Naive thymus-derived CD4-positive, alpha-beta T cell (primary cell): ENCODE measurements at regions not wholly inside any gene's neighbourhood (a gene's known extent, or its start where the extent isn't known, plus 50 kb on each side); places are given as distances from the start of the nearest gene placed in this dataset.

Experiments used
- ATAC-seq: fragments of 150-1000 bp; cut with Tn5 transposase; 2 replicates; pipeline ENCODE4 v1.10.0; 2021; ENCODE audit warnings: mild to moderate bottlenecking, moderate library complexity
- CTCF ChIA-PET: fragments of 350-600 bp; sonication (Branson Sonifier 250); formaldehyde crosslinking; loops from one replicate; lab custom pipeline; 2021; ENCODE audit warnings: antibody characterized with exemption; lab: Charles Lee
- POLR2A ChIA-PET: fragments of 350-600 bp; sonication (Branson Sonifier 250); formaldehyde crosslinking; loops from one replicate; lab custom pipeline; 2021; ENCODE audit warnings: antibody characterized with exemption, inconsistent platforms; lab: Charles Lee
- DNase-seq, 9 donors: peaks; one replicate each; pipeline versions ENCODE4 v3.0.0 to v3.0.0-alpha.2; 2020 to 2022; ENCODE audit warnings: mixed read lengths in 1 of 9
- H3K27ac ChIP-seq: one replicate; pipeline ENCODE4 v1.7.0; 2013; ENCODE audit warnings: mild to moderate bottlenecking, low read depth, low read length, moderate library complexity
- H3K27me3 ChIP-seq, 2 donors: one replicate each; pipeline ENCODE4 v1.7.0; 2013; ENCODE audit warnings: low read length in 2 of 2, mild to moderate bottlenecking in 2 of 2, moderate library complexity in 2 of 2; ENCODE audit not compliant: control insufficient read depth in 2 of 2, insufficient read depth in 2 of 2
- H3K36me3 ChIP-seq, 3 experiments: 1 replicate in 2 of 3; 2 replicates in 1 of 3; pipeline ENCODE4 v1.7.0; 2013; ENCODE audit warnings: low read length in 3 of 3, mild to moderate bottlenecking in 3 of 3, moderate library complexity in 1 of 3; ENCODE audit not compliant: insufficient read depth in 3 of 3, control insufficient read depth in 2 of 3
- H3K4me1 ChIP-seq, 2 donors: one replicate each; pipeline ENCODE4 v1.7.0; 2013; ENCODE audit warnings: low read length in 2 of 2, mild to moderate bottlenecking in 2 of 2, moderate library complexity in 1 of 2; ENCODE audit not compliant: control insufficient read depth in 2 of 2, insufficient read depth in 2 of 2
- H3K4me3 ChIP-seq: 2 replicates; pipeline ENCODE4 v1.7.0; 2013; ENCODE audit warnings: mild to moderate bottlenecking, low read length
- H3K9me3 ChIP-seq, 3 experiments: 1 replicate in 2 of 3; 2 replicates in 1 of 3; pipeline ENCODE4 v1.7.0; 2013; ENCODE audit warnings: low read length in 3 of 3; ENCODE audit not compliant: control insufficient read depth in 2 of 3
- H3K27ac Mint-ChIP-seq, 9 donors: one replicate each; pipeline ENCODE4 v1.8.0; 2020 to 2022; ENCODE audit warnings: mixed read lengths in 9 of 9, mild to moderate bottlenecking in 8 of 9, moderate library complexity in 5 of 9, inconsistent platforms in 2 of 9
- H3K27me3 Mint-ChIP-seq, 5 donors: one replicate each; pipeline ENCODE4 v1.8.0; 2021 to 2022; ENCODE audit warnings: mixed read lengths in 5 of 5, mild to moderate bottlenecking in 1 of 5
- H3K36me3 Mint-ChIP-seq, 5 donors: one replicate each; pipeline ENCODE4 v1.8.0; 2020 to 2022; ENCODE audit warnings: mixed read lengths in 5 of 5, mild to moderate bottlenecking in 3 of 5, inconsistent platforms in 1 of 5
- H3K4me1 Mint-ChIP-seq, 7 donors: one replicate each; pipeline ENCODE4 v1.8.0; 2020 to 2022; ENCODE audit warnings: mixed read lengths in 7 of 7, mild to moderate bottlenecking in 3 of 7, inconsistent platforms in 1 of 7
- H3K4me3 Mint-ChIP-seq, 10 donors: one replicate each; pipeline ENCODE4 v1.8.0; 2020 to 2022; ENCODE audit warnings: mild to moderate bottlenecking in 10 of 10, mixed read lengths in 10 of 10, moderate library complexity in 6 of 10, inconsistent platforms in 2 of 10
- H3K9me3 Mint-ChIP-seq, 11 donors: one replicate each; pipeline ENCODE4 v1.8.0; 2020 to 2022; ENCODE audit warnings: mixed read lengths in 11 of 11, mild to moderate bottlenecking in 4 of 11, inconsistent platforms in 1 of 11, moderate library complexity in 1 of 11
- intact Hi-C, 2 donors: fragments of 100-400 bp; cut with micrococcal nuclease; formaldehyde crosslinking; loops; one replicate each; pipeline ENCODE4 v1.15.1; 2023

GRCh38 chr5:98492258-98492657 lies 281.2 kb upstream of the RGMB start:
- H3K27ac ChIP-seq, result no peak overlapping the region
- H3K27me3 ChIP-seq, result no peaks in the 10 kb centered on the region
- H3K9me3 Mint-ChIP-seq, result peaks cover 4 to 42% (median 14%) of the 10 kb centered on the region in 11 donors
- peak overlapping the region in 1 of 10 donors; percentile 45 for H3K4me3 Mint-ChIP-seq
- intact Hi-C loops, result no loop called here
- no peaks in the 10 kb centered on the region for H3K4me1 ChIP-seq
- DNase-seq (no peak), ATAC-seq (no peak)
- H3K27ac Mint-ChIP-seq, result peak overlapping the region in 4 of 9 donors; percentile 33 to 79 (median 50)
- peaks cover 0 to 16% (median 5%) of the 10 kb centered on the region in 7 donors for H3K4me1 Mint-ChIP-seq
- peaks cover 0 to 5% (median 0%) of the 10 kb centered on the region in 5 donors for H3K36me3 Mint-ChIP-seq
- no peak overlapping the region for H3K4me3 ChIP-seq
- ChIA-PET POLR2A (no interaction called here), CTCF (no interaction called here)
- H3K9me3 ChIP-seq, result no peaks in the 10 kb centered on the region
- H3K27me3 Mint-ChIP-seq, result peaks cover 0 to 7% (median 0%) of the 10 kb centered on the region in 5 donors
- no peaks in the 10 kb centered on the region for H3K36me3 ChIP-seq

- peaks cover 3 to 24% (median 13%) of the 10 kb centered on the region in 11 donors for H3K9me3 Mint-ChIP-seq
- no peaks in the 10 kb centered on the region for H3K27me3 ChIP-seq
- POLR2A ChIA-PET, result no interaction called here
- peaks cover 0 to 6% of the 10 kb centered on the region in 2 donors for H3K4me1 ChIP-seq
- no peaks in the 10 kb centered on the region for H3K9me3 ChIP-seq
- DNase-seq (no peak), ATAC-seq (no peak)
- H3K27ac ChIP-seq, result no peak overlapping the region
- intact Hi-C loops, result no loop called here
- CTCF ChIA-PET, result no interaction called here
- peaks cover 0 to 3% (median 0%) of the 10 kb centered on the region in 5 donors for H3K36me3 Mint-ChIP-seq
- no peak overlapping the region for H3K4me3 Mint-ChIP-seq
- peaks cover 0 to 33% (median 2%) of the 10 kb centered on the region in 7 donors for H3K4me1 Mint-ChIP-seq
- no peak overlapping the region for H3K27ac Mint-ChIP-seq
- no peaks in the 10 kb centered on the region for H3K36me3 ChIP-seq
- no peak overlapping the region for H3K4me3 ChIP-seq
- peaks cover 0 to 4% (median 0%) of the 10 kb centered on the region in 5 donors for H3K27me3 Mint-ChIP-seq
These were observed 276.0 kb upstream of the RGMB start for GRCh38 chr5:98497418-98497817.

GRCh38 chr5:98498028-98498427 lies 275.4 kb upstream of the RGMB start:
- H3K36me3 Mint-ChIP-seq, result no peaks in the 10 kb centered on the region
- peaks cover 0 to 30% (median 0%) of the 10 kb centered on the region in 7 donors for H3K4me1 Mint-ChIP-seq
- DNase-seq (no peak), ATAC-seq (no peak)
- Histone ChIP-seq H3K9me3 (no peaks in the 10 kb centered on the region), H3K4me1 (peaks cover 0 to 6% of the 10 kb centered on the region in 2 donors), H3K27ac (no peak overlapping the region), H3K27me3 (no peaks in the 10 kb centered on the region), H3K4me3 (no peak overlapping the region), H3K36me3 (no peaks in the 10 kb centered on the region)
- H3K9me3 Mint-ChIP-seq, result peaks cover 1 to 20% (median 10%) of the 10 kb centered on the region in 11 donors
- no peak overlapping the region for H3K27ac Mint-ChIP-seq
- H3K4me3 Mint-ChIP-seq, result peak overlapping the region in 1 of 10 donors; percentile 7
- POLR2A ChIA-PET, result no interaction called here
- H3K27me3 Mint-ChIP-seq, result peaks cover 0 to 4% (median 0%) of the 10 kb centered on the region in 5 donors
- CTCF ChIA-PET, result no interaction called here
- intact Hi-C loops, result no loop called here

- Histone ChIP-seq H3K27ac (no peak overlapping the region), H3K36me3 (no peaks in the 10 kb centered on the region), H3K4me1 (peaks cover 0 to 6% of the 10 kb centered on the region in 2 donors), H3K9me3 (no peaks in the 10 kb centered on the region), H3K4me3 (no peak overlapping the region), H3K27me3 (no peaks in the 10 kb centered on the region)
- H3K36me3 Mint-ChIP-seq, result no peaks in the 10 kb centered on the region
- peaks cover 0 to 5% (median 3%) of the 10 kb centered on the region in 11 donors for H3K9me3 Mint-ChIP-seq
- no peak overlapping the region for H3K27ac Mint-ChIP-seq
- peaks cover 0 to 22% (median 0%) of the 10 kb centered on the region in 7 donors for H3K4me1 Mint-ChIP-seq
- intact Hi-C loops, result no loop called here
- DNase-seq (no peak), ATAC-seq (no peak)
- ChIA-PET POLR2A (no interaction called here), CTCF (interaction anchor here (0.6 kb wide), 1 partner anchor 11 kb away, joined by 5 read pairs; no protein-coding TSS in a partner anchor)
- H3K4me3 Mint-ChIP-seq, result no peak overlapping the region
- H3K27me3 Mint-ChIP-seq, result peaks cover 0 to 15% (median 5%) of the 10 kb centered on the region in 5 donors
These were observed 273.6 kb upstream of the RGMB start for GRCh38 chr5:98499892-98500291.

- Mint-ChIP-seq H3K4me3 (no peak overlapping the region), H3K27me3 (peaks cover 0 to 21% (median 5%) of the 10 kb centered on the region in 5 donors), H3K9me3 (peaks cover 0 to 5% (median 0%) of the 10 kb centered on the region in 11 donors), H3K36me3 (peaks cover 0 to 4% (median 0%) of the 10 kb centered on the region in 5 donors), H3K27ac (no peak overlapping the region), H3K4me1 (peaks cover 0 to 20% (median 0%) of the 10 kb centered on the region in 7 donors)
- H3K27me3 ChIP-seq, result no peaks in the 10 kb centered on the region
- no peak for DNase-seq
- no peak overlapping the region for H3K27ac ChIP-seq
- peaks cover 0 to 6% of the 10 kb centered on the region in 2 donors for H3K4me1 ChIP-seq
- ATAC-seq, result no peak
- POLR2A ChIA-PET, result no interaction called here
- no peaks in the 10 kb centered on the region for H3K9me3 ChIP-seq
- intact Hi-C loops, result no loop called here
- no peaks in the 10 kb centered on the region for H3K36me3 ChIP-seq
- no peak overlapping the region for H3K4me3 ChIP-seq
- CTCF ChIA-PET, result no interaction called here
These were observed 272.7 kb upstream of the RGMB start for GRCh38 chr5:98500811-98501210.

GRCh38 chr5:98503616-98504015 lies 269.8 kb upstream of the RGMB start:
- Mint-ChIP-seq H3K4me3 (no peak overlapping the region), H3K9me3 (peaks cover 0 to 6% (median 0%) of the 10 kb centered on the region in 11 donors), H3K4me1 (peaks cover 0 to 10% (median 0%) of the 10 kb centered on the region in 7 donors), H3K27me3 (peaks cover 0 to 33% (median 5%) of the 10 kb centered on the region in 5 donors), H3K27ac (no peak overlapping the region), H3K36me3 (peaks cover 0 to 5% (median 0%) of the 10 kb centered on the region in 5 donors)
- Histone ChIP-seq H3K36me3 (no peaks in the 10 kb centered on the region), H3K4me1 (no peaks in the 10 kb centered on the region), H3K27ac (no peak overlapping the region), H3K27me3 (no peaks in the 10 kb centered on the region), H3K9me3 (no peaks in the 10 kb centered on the region), H3K4me3 (no peak overlapping the region)
- POLR2A ChIA-PET, result no interaction called here
- intact Hi-C loops, result no loop called here
- ATAC-seq (no peak), DNase-seq (no peak)
- CTCF ChIA-PET, result no interaction called here

GRCh38 chr5:98504505-98504904 lies 269.0 kb upstream of the RGMB start:
- Histone ChIP-seq H3K4me1 (no peaks in the 10 kb centered on the region), H3K27ac (no peak overlapping the region), H3K4me3 (no peak overlapping the region), H3K27me3 (no peaks in the 10 kb centered on the region), H3K36me3 (no peaks in the 10 kb centered on the region), H3K9me3 (no peaks in the 10 kb centered on the region)
- Mint-ChIP-seq H3K4me1 (peaks cover 0 to 5% (median 0%) of the 10 kb centered on the region in 7 donors), H3K9me3 (peaks cover 0 to 6% (median 0%) of the 10 kb centered on the region in 11 donors), H3K27me3 (peaks cover 0 to 33% (median 5%) of the 10 kb centered on the region in 5 donors), H3K36me3 (peaks cover 0 to 5% (median 0%) of the 10 kb centered on the region in 5 donors), H3K27ac (no peak overlapping the region), H3K4me3 (no peak overlapping the region)
- DNase-seq (no peak), ATAC-seq (no peak)
- intact Hi-C loops, result no loop called here
- ChIA-PET POLR2A (no interaction called here), CTCF (no interaction called here)
